ENCODE measurements at regions not wholly inside any gene's neighbourhood (a gene's known extent, or its start where the extent isn't known, plus 50 kb on each side); places are given as distances from the start of the nearest gene placed in this dataset.

DNA sequence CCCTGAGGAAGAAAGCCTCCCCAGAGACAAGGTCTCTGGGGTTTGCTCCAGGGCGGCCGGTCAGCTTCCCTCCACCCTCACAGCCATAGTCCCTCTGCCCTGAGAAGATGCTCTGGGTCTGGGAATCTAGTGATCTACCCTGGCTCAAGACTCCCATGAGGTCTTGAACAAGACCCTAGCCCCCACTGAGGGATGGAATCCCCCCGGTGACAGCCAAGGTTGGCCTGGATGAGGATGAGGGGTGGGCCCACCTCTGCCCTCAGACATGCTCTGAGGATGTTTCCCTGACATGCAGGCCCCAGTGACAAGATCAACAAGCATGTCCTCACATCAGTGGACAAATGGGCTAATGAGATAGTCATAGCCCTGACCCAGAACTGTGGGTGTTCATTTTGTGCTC is 138.6 kb downstream of the C5orf15 start:
- TF ChIP-seq, protein P1, sequence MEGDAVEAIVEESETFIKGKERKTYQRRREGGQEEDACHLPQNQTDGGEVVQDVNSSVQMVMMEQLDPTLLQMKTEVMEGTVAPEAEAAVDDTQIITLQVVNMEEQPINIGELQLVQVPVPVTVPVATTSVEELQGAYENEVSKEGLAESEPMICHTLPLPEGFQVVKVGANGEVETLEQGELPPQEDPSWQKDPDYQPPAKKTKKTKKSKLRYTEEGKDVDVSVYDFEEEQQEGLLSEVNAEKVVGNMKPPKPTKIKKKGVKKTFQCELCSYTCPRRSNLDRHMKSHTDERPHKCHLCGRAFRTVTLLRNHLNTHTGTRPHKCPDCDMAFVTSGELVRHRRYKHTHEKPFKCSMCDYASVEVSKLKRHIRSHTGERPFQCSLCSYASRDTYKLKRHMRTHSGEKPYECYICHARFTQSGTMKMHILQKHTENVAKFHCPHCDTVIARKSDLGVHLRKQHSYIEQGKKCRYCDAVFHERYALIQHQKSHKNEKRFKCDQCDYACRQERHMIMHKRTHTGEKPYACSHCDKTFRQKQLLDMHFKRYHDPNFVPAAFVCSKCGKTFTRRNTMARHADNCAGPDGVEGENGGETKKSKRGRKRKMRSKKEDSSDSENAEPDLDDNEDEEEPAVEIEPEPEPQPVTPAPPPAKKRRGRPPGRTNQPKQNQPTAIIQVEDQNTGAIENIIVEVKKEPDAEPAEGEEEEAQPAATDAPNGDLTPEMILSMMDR (conservative IDR thresholded peaks at IDR 0.05 in 1 of 2, IDR thresholded peaks at IDR 0.05 in 1 of 2; ENCODE audit: extremely low read depth in 1 of 2, insufficient read depth in 1 of 2, low read depth in 1 of 2, low read length in 2 of 2): no peak
- TF ChIP-seq EZH2 (IDR thresholded peaks at IDR 0.05; ENCODE audit: borderline replicate concordance, low read length): no peak
